HG02885 (cell line): ENCODE measurements at regions not wholly inside any gene's neighbourhood (a gene's known extent, or its start where the extent isn't known, plus 50 kb on each side); places are given as distances from the start of the nearest gene placed in this dataset.

ENCODE experiments used
- ATAC-seq: cut with Tn5 transposase; IDR thresholded peaks from one replicate; pipeline ENCODE4 v1.9.1; 2021; ENCODE audit warnings: mild to moderate bottlenecking; ENCODE audit not compliant: unreplicated experiment, poor library complexity

GRCh38 chrX:36909676-36910030 lies 98.5 kb upstream of the FAM47C start:
- ATAC-seq: no peak

GRCh38 chrX:36913551-36913950 lies 94.6 kb upstream of the FAM47C start:
- ATAC-seq: no peak

- no peak for ATAC-seq
Measured at GRCh38 chrX:36916941-36917340, 91.2 kb upstream of the FAM47C start.

- no peak for ATAC-seq
Measured at GRCh38 chrX:36927712-36928111, 80.5 kb upstream of the FAM47C start.

GRCh38 chrX:36930491-36930890 lies 77.7 kb upstream of the FAM47C start:
- ATAC-seq: no peak

GRCh38 chrX:36947214-36947613 lies 61.0 kb upstream of the FAM47C start:
- ATAC-seq: no peak

- no peak for ATAC-seq
Measured at GRCh38 chrX:36950495-36951253, 57.5 kb upstream of the FAM47C start.

GRCh38 chrX:36957425-36958328 lies 50.5 kb upstream of the FAM47C start:
- ATAC-seq: no peak
